ENCODE measurements at regions not wholly inside any gene's neighbourhood (a gene's known extent, or its start where the extent isn't known, plus 50 kb on each side); places are given as distances from the start of the nearest gene placed in this dataset.
"Not testable (repeated sequence)": the region's sequence is repeated elsewhere in the genome, so short reads cannot be mapped to it uniquely, and the experiment has no call there.

- no peaks in the 10 kb centered on the region for H3K36me3 Mint-ChIP-seq
- peaks cover 2 to 11% (median 5%) of the 10 kb centered on the region in 7 donors for H3K9me3 Mint-ChIP-seq
- H3K27ac Mint-ChIP-seq: no peak overlapping the region
Measured at GRCh38 chr3:86388820-86389219, 602.1 kb downstream of the VGLL3 start.

GRCh38 chr3:86382556-86382955 is 608.4 kb downstream of the VGLL3 start:
- Mint-ChIP-seq H3K9me3 (peaks cover 0 to 15% (median 6%) of the 10 kb centered on the region in 7 donors), H3K27ac (no peak overlapping the region), H3K4me1 (no peaks in the 10 kb centered on the region), H3K27me3 (no peaks in the 10 kb centered on the region), H3K4me3 (no peak overlapping the region), H3K36me3 (no peaks in the 10 kb centered on the region)
- DNase-seq: no peak
- no peak for ATAC-seq (ENCODE audit: low read depth in 2 of 2)

More at GRCh38 chr3:86388820-86389219, 602.1 kb downstream of the VGLL3 start:
- DNase-seq: no peak
- no peak overlapping the region for H3K4me3 Mint-ChIP-seq
- ATAC-seq (ENCODE audit: low read depth in 2 of 2): no peak
- no peaks in the 10 kb centered on the region for H3K27me3 Mint-ChIP-seq
- no peaks in the 10 kb centered on the region for H3K4me1 Mint-ChIP-seq

GRCh38 chr3:86381247-86381646 is 609.7 kb downstream of the VGLL3 start:
- peaks cover 0 to 13% (median 2%) of the 10 kb centered on the region in 7 donors for H3K9me3 Mint-ChIP-seq

GRCh38 chr3:86379280-86379679 is 611.7 kb downstream of the VGLL3 start:
- DNase-seq (no peak), ATAC-seq (ENCODE audit: low read depth in 2 of 2) (no peak)
- no peaks in the 10 kb centered on the region for H3K4me1 Mint-ChIP-seq
- no peak overlapping the region for H3K4me3 Mint-ChIP-seq
- H3K36me3 Mint-ChIP-seq: no peaks in the 10 kb centered on the region
- no peaks in the 10 kb centered on the region for H3K27me3 Mint-ChIP-seq
- peaks cover 0 to 13% (median 2%) of the 10 kb centered on the region in 7 donors for H3K9me3 Mint-ChIP-seq
- H3K27ac Mint-ChIP-seq: no peak overlapping the region

More at GRCh38 chr3:86381247-86381646, 609.7 kb downstream of the VGLL3 start:
- Mint-ChIP-seq H3K27me3 (no peaks in the 10 kb centered on the region), H3K36me3 (no peaks in the 10 kb centered on the region), H3K4me1 (no peaks in the 10 kb centered on the region), H3K4me3 (no peak overlapping the region), H3K27ac (no peak overlapping the region)
- DNase-seq (no peak), ATAC-seq (ENCODE audit: low read depth in 2 of 2) (no peak)

GRCh38 chr3:86378829-86379228 is 612.1 kb downstream of the VGLL3 start:
- no peaks in the 10 kb centered on the region for H3K4me1 Mint-ChIP-seq
- H3K27me3 Mint-ChIP-seq: no peaks in the 10 kb centered on the region
- DNase-seq (no peak), ATAC-seq (ENCODE audit: low read depth in 2 of 2) (no peak)
- peaks cover 0 to 12% (median 2%) of the 10 kb centered on the region in 7 donors for H3K9me3 Mint-ChIP-seq
- no peaks in the 10 kb centered on the region for H3K36me3 Mint-ChIP-seq
- H3K4me3 Mint-ChIP-seq: no peak overlapping the region
- no peak overlapping the region for H3K27ac Mint-ChIP-seq

- H3K9me3 Mint-ChIP-seq; H3K27me3 Mint-ChIP-seq; H3K4me3 Mint-ChIP-seq; DNase-seq; H3K36me3 Mint-ChIP-seq; H3K4me1 Mint-ChIP-seq; H3K27ac Mint-ChIP-seq; ATAC-seq (ENCODE audit: low read depth in 2 of 2): not testable (repeated sequence)
Measured at GRCh38 chr3:86335566-86335965, 655.4 kb downstream of the VGLL3 start.

GRCh38 chr3:86333636-86334035 is 657.3 kb downstream of the VGLL3 start:
- Mint-ChIP-seq H3K4me1 (no peaks in the 10 kb centered on the region), H3K9me3 (peaks cover 0 to 2% (median 0%) of the 10 kb centered on the region in 7 donors), H3K27ac (no peak overlapping the region), H3K36me3 (no peaks in the 10 kb centered on the region), H3K27me3 (no peaks in the 10 kb centered on the region), H3K4me3 (no peak overlapping the region)
- DNase-seq (no peak), ATAC-seq (ENCODE audit: low read depth in 2 of 2) (no peak)

GRCh38 chr3:86303935-86304334 is 687.0 kb downstream of the VGLL3 start:
- Mint-ChIP-seq H3K9me3 (peaks cover 0 to 9% (median 3%) of the 10 kb centered on the region in 7 donors), H3K27me3 (no peaks in the 10 kb centered on the region), H3K4me1 (no peaks in the 10 kb centered on the region), H3K36me3 (no peaks in the 10 kb centered on the region), H3K27ac (no peak overlapping the region), H3K4me3 (no peak overlapping the region)
- ATAC-seq (ENCODE audit: low read depth in 2 of 2) (no peak), DNase-seq (no peak)

- H3K4me1 Mint-ChIP-seq: no peaks in the 10 kb centered on the region
- no peak for ATAC-seq (ENCODE audit: low read depth in 2 of 2)
- no peaks in the 10 kb centered on the region for H3K27me3 Mint-ChIP-seq
- peaks cover 4 to 14% (median 5%) of the 10 kb centered on the region in 7 donors for H3K9me3 Mint-ChIP-seq
- no peak overlapping the region for H3K4me3 Mint-ChIP-seq
- no peaks in the 10 kb centered on the region for H3K36me3 Mint-ChIP-seq
- DNase-seq: no peak
- no peak overlapping the region for H3K27ac Mint-ChIP-seq
Measured at GRCh38 chr3:86282106-86282787, 708.7 kb downstream of the VGLL3 start.

GRCh38 chr3:86269364-86270155 is 721.4 kb downstream of the VGLL3 start:
- ATAC-seq (ENCODE audit: low read depth in 2 of 2): no peak
- Mint-ChIP-seq H3K4me1 (no peaks in the 10 kb centered on the region), H3K36me3 (no peaks in the 10 kb centered on the region), H3K27me3 (no peaks in the 10 kb centered on the region), H3K4me3 (no peak overlapping the region), H3K9me3 (peaks cover 0 to 6% (median 2%) of the 10 kb centered on the region in 7 donors), H3K27ac (no peak overlapping the region)
- no peak for DNase-seq

GRCh38 chr3:86257955-86258641 is 732.9 kb downstream of the VGLL3 start:
- Mint-ChIP-seq H3K4me3 (no peak overlapping the region), H3K27ac (no peak overlapping the region), H3K27me3 (no peaks in the 10 kb centered on the region), H3K36me3 (no peaks in the 10 kb centered on the region), H3K9me3 (peaks cover 0 to 13% (median 2%) of the 10 kb centered on the region in 7 donors), H3K4me1 (no peaks in the 10 kb centered on the region)
- no peak for DNase-seq
- no peak for ATAC-seq (ENCODE audit: low read depth in 2 of 2)

- Mint-ChIP-seq H3K27me3 (no peaks in the 10 kb centered on the region), H3K27ac (no peak overlapping the region), H3K9me3 (peaks cover 0 to 9% (median 3%) of the 10 kb centered on the region in 7 donors), H3K4me1 (no peaks in the 10 kb centered on the region), H3K4me3 (no peak overlapping the region), H3K36me3 (no peaks in the 10 kb centered on the region)
- no peak for ATAC-seq (ENCODE audit: low read depth in 2 of 2)
- DNase-seq: no peak
Measured at GRCh38 chr3:86254480-86254879, 736.5 kb downstream of the VGLL3 start.

GRCh38 chr3:86251781-86252180 is 739.2 kb downstream of the VGLL3 start:
- Mint-ChIP-seq H3K27ac (no peak overlapping the region), H3K36me3 (no peaks in the 10 kb centered on the region), H3K27me3 (no peaks in the 10 kb centered on the region), H3K4me3 (no peak overlapping the region), H3K9me3 (peaks cover 0 to 10% (median 2%) of the 10 kb centered on the region in 7 donors), H3K4me1 (no peaks in the 10 kb centered on the region)
- no peak for DNase-seq
- no peak for ATAC-seq (ENCODE audit: low read depth in 2 of 2)

- Mint-ChIP-seq H3K4me1 (no peaks in the 10 kb centered on the region), H3K27ac (no peak overlapping the region), H3K27me3 (no peaks in the 10 kb centered on the region), H3K4me3 (no peak overlapping the region), H3K36me3 (no peaks in the 10 kb centered on the region), H3K9me3 (peaks cover 0 to 10% (median 2%) of the 10 kb centered on the region in 7 donors)
- ATAC-seq (ENCODE audit: low read depth in 2 of 2): no peak
- DNase-seq: no peak
Measured at GRCh38 chr3:86249833-86250232, 741.1 kb downstream of the VGLL3 start.
